RWPE1 (cell line): ENCODE measurements at regions not wholly inside any gene's neighbourhood (a gene's known extent, or its start where the extent isn't known, plus 50 kb on each side); places are given as distances from the start of the nearest gene placed in this dataset.

Experiments used
- CTCF ChIA-PET: fragments of 350-600 bp; sonication (Branson Sonifier 250); formaldehyde crosslinking; extraction: SDS; loops from one replicate; lab custom pipeline; 2021; lab: Yijun Ruan, JAX
- POLR2A ChIA-PET: fragments of 400-600 bp; formaldehyde crosslinking; extraction: SDS; loops from one replicate; lab custom pipeline; 2020; ENCODE audit warnings: antibody characterized with exemption; ENCODE audit not compliant: low non-redundant PET; lab: Yijun Ruan, JAX
- DNase-seq: peaks from one replicate; pipeline ENCODE4 v3.0.0; 2012; ENCODE audit warnings: low spot score
- H3K27ac ChIP-seq: fragments of 450-650 bp; 2 replicates; pipeline ENCODE4 v1.5.1; 2017
- TF ChIP-seq, protein P1 (sequence below): fragments of 450-650 bp; conservative IDR thresholded peaks from 2 replicates; pipeline ENCODE4 v1.5.1; 2017; ENCODE audit warnings: low read depth, mild to moderate bottlenecking

DNA sequence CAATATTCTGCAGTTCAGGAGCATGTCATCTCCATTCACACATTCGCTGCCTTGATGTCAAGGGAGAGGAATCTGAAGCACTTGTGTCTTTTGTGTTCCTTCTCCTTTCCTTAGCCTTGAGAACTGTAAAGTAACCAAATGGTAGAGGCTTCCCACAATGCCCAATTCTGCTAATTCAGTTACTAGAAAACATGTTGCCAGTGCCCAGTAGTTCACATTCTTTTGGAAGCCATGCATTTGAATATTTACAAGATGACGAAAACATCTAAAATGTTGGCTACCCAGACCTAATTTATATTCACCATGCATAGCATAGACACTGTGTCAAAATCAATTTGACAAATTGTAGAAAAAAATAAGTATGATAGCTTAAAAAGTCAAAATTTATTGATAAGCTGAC lies 852.7 kb upstream of the PHF14 start:
- H3K27ac ChIP-seq, result no peak overlapping the region
- TF ChIP-seq, protein P1, sequence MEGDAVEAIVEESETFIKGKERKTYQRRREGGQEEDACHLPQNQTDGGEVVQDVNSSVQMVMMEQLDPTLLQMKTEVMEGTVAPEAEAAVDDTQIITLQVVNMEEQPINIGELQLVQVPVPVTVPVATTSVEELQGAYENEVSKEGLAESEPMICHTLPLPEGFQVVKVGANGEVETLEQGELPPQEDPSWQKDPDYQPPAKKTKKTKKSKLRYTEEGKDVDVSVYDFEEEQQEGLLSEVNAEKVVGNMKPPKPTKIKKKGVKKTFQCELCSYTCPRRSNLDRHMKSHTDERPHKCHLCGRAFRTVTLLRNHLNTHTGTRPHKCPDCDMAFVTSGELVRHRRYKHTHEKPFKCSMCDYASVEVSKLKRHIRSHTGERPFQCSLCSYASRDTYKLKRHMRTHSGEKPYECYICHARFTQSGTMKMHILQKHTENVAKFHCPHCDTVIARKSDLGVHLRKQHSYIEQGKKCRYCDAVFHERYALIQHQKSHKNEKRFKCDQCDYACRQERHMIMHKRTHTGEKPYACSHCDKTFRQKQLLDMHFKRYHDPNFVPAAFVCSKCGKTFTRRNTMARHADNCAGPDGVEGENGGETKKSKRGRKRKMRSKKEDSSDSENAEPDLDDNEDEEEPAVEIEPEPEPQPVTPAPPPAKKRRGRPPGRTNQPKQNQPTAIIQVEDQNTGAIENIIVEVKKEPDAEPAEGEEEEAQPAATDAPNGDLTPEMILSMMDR, result no peak
- ChIA-PET POLR2A (no interaction called here), CTCF (no interaction called here)
- DNase-seq, result no peak

DNA sequence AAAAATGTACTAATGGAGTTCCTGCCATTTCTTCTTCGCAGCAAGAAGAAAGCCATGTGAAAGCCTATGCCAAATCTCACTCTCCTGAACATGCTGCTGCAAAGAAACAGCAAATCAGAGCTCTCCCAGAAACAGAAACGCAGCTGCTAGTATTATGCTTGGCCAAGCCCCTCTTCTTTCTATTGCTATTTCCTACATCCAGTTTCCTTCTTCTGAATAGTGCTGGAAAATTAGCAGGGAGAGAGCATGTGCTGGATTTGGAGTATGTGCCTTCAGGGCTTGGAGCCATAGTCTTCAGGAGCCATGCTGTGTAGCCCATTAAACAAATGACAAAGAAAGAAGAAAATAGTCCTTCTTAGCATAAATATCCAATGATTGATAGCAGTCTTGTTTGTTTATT lies 852.0 kb upstream of the PHF14 start:
- POLR2A ChIA-PET, result no interaction called here
- H3K27ac ChIP-seq, result no peak overlapping the region
- TF ChIP-seq, protein P1, result no peak
- CTCF ChIA-PET, result no interaction called here
- no peak for DNase-seq

DNA sequence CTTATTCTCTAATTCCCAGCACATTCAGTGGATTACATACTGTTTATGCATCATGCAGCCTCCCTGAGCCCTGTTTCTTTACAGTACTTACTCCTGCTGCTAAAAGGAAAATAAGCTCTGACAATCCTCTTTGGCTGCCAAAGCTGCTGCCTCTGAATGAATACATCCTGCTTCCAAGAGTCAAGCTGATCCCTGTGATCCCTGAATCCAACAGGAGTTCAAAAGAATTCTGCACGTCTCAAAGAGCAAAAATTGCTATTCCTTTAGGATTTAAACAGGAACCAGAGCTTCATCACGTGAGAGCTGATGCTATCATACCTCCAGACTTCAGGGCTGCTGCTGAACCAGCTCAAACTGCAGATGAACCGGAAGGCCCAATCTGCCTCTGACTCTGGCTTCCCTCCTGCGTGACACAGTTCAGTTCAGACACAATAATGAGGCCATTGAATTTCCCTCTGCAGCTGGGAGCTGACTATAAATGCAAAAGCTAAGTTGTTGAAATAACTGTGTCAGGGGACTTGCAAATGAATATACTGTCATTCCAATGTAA lies 851.0 kb upstream of the PHF14 start:
- TF ChIP-seq, protein P1, result no peak
- ChIA-PET POLR2A (no interaction called here), CTCF (no interaction called here)
- no peak for DNase-seq
- no peak overlapping the region for H3K27ac ChIP-seq

DNA sequence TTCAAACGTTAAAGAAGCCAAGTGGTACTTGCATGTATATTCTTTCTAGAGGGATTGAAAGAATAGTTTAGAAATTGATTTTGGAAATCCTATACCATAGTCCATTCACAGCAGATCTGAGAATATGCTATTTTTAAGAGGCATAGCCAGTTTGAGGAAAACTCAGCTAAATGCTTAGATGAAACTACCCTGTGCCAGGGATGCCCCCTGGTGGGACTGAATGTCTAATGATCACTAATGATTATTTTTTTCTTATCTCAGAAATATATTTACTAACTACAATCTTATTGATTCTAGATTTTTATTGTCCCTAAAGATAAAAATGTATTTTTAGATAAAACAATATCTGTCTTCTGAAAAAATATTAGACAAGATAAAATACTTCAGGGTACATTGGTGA lies 844.9 kb upstream of the PHF14 start:
- DNase-seq, result no peak
- TF ChIP-seq, protein P1, result no peak
- H3K27ac ChIP-seq, result no peak overlapping the region
- ChIA-PET POLR2A (no interaction called here), CTCF (no interaction called here)

DNA sequence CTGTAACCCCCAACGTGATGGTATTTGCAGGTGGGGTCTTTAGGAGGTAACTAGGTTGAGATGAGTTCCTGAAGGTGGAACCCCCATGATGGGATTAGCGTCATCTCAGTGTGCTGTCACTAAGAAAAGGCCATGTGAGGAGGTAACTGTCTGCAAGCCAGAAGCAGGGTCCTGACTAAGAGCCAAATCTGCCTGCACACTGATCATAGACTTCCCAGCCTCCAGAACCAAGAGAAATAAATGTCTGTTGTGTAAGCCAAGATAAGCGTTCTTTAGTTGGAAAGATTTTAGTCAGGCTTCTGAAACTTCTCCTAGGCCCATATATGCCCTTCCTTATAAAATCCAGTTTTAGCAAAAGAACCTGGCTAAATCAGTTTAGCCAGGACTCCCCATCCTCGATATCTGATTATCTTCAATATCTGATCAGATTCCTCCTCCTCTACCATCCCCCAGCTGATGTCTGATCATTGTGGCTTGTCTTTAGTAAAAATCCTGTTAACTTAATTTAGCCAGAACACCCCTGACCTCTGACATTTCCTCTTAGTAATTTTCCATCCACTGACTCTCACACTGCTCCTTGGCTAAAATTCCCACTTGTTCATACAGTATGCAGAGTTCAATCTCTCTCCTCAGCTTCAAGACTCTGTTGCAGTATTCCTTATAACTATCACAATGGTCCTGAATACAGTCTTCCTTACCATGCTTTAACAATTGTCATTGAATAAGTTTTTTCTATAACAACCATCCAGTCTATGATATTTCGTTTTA lies 835.4 kb upstream of the PHF14 start:
- no peak for DNase-seq
- TF ChIP-seq, protein P1, result no peak
- H3K27ac ChIP-seq, result no peak overlapping the region
- ChIA-PET CTCF (no interaction called here), POLR2A (no interaction called here)

DNA sequence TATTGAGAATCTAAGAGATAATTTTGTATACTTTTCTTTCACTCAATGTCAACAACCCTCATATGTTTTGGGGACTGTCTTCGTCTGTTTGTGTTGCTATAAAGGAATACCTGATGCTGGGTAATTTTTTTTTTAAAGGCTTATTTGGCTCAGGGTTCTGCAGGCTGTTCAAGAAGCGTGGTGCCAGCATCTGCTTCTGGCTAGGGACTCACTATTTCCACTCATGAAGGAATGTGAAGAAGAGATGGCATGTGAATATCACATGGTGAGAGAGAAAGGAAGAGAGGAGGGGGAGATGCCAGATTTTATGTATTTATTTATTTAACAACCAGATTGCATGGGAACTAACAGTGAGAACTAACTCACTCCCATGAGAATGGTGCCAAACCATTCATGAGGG lies 827.4 kb upstream of the PHF14 start:
- DNase-seq, result no peak
- POLR2A ChIA-PET, result no interaction called here
- CTCF ChIA-PET, result no interaction called here
- no peak overlapping the region for H3K27ac ChIP-seq
- TF ChIP-seq, protein P1, result no peak
